K562 (cell line): ENCODE measurements at regions not wholly inside any gene's neighbourhood (a gene's known extent, or its start where the extent isn't known, plus 50 kb on each side); places are given as distances from the start of the nearest gene placed in this dataset.

Experiments used
- ATAC-seq: fragments of 200-7000 bp; cut with Tn5 transposase; 3 replicates; pipeline ENCODE4 v1.9.1; 2020; ENCODE audit warnings: moderate library complexity
- BruUV-seq: library from RNA; stranded (reverse); fragments of 400-500 nt; replicated peaks from 2 replicates; lab custom pipeline; 2021; lab: Mats Ljungman, UMichigan
- CTCF ChIA-PET: fragments of 300-600 bp; formaldehyde crosslinking; extraction: SDS; loops from one replicate; lab custom pipeline; 2021; ENCODE audit warnings: low intra/inter-chr PET ratio; lab: Yijun Ruan, JAX
- POLR2A ChIA-PET: fragments of 300-600, 350-650 bp; sonication (Branson Sonifier 250); formaldehyde crosslinking; extraction: SDS; loops from one replicate; lab custom pipeline; 2021; ENCODE audit warnings: antibody characterized with exemption, inconsistent platforms; lab: Yijun Ruan, JAX
- DNase-seq, 4 experiments: peaks; one replicate each; pipeline versions ENCODE4 v3.0.0 to v3.0.0-alpha.2; 2011 to 2018; ENCODE audit warnings: low spot score in 3 of 4, mixed read lengths in 3 of 4; ENCODE audit errors: extremely low read depth in 1 of 4
- FAIRE-seq: peaks from 2 replicates; lab custom pipeline; 2011; peaks lifted over from hg19 to GRCh38; lab: Jason Lieb, UNC
- H2AFZ ChIP-seq: 2 replicates; pipeline ENCODE4 v1.6.0; 2011; ENCODE audit warnings: low read depth, low read length, control low read depth, inconsistent platforms
- H3K27ac ChIP-seq: fragments of 200-600 bp; 3 replicates; pipeline ENCODE4 v1.8.0; 2011; ENCODE audit warnings: low read depth, mild to moderate bottlenecking, control low read depth, inconsistent platforms, low read length, moderate library complexity, mixed read lengths; ENCODE audit errors: extremely low read depth
- H3K27me3 ChIP-seq, 2 experiments: fragments of 300-600 bp in 1 of 2; 2 replicates in 1 of 2; 3 replicates in 1 of 2; pipeline versions ENCODE4 v1.6.0 to v1.8.0; 2011; ENCODE audit warnings: inconsistent platforms in 2 of 2, low read length in 2 of 2, mild to moderate bottlenecking in 1 of 2, mixed read lengths in 1 of 2, moderate library complexity in 1 of 2; ENCODE audit not compliant: control insufficient read depth in 2 of 2, insufficient read depth in 2 of 2
- H3K36me3 ChIP-seq: fragments of 300-600 bp; 3 replicates; pipeline ENCODE4 v1.8.0; 2011; ENCODE audit warnings: mild to moderate bottlenecking, low read length, inconsistent platforms; ENCODE audit not compliant: control insufficient read depth, insufficient read depth
- H3K4me1 ChIP-seq, 2 experiments: fragments of 200-600 bp in 1 of 2; replicated peaks in 1 of 2; 2 replicates in 1 of 2; 3 replicates in 1 of 2; pipeline versions ENCODE4 v1.5.1 to v1.8.0; 2011; ENCODE audit warnings: inconsistent platforms in 2 of 2, low read length in 2 of 2, mild to moderate bottlenecking in 1 of 2, mixed read lengths in 1 of 2, moderate library complexity in 1 of 2; ENCODE audit not compliant: control insufficient read depth in 2 of 2, insufficient read depth in 2 of 2
- H3K4me2 ChIP-seq: 2 replicates; pipeline ENCODE4 v1.6.1; 2011; ENCODE audit warnings: low read length, control low read depth, inconsistent platforms, mixed read lengths; ENCODE audit not compliant: insufficient read depth
- H3K4me3 ChIP-seq: fragments of 200-600 bp; sonication (generic), shearing (Covaris generic); 2 replicates; pipeline ENCODE4 v1.5.1; 2016; ENCODE audit warnings: control low read depth, inconsistent platforms
- H3K79me2 ChIP-seq: fragments of 200-600 bp; 3 replicates; pipeline ENCODE4 v1.8.0; 2011; ENCODE audit warnings: low read length, inconsistent platforms; ENCODE audit not compliant: control insufficient read depth, insufficient read depth
- H3K9ac ChIP-seq, 2 experiments: 2 replicates each; pipeline versions ENCODE4 v1.6.0 to v1.6.1; 2011; ENCODE audit warnings: low read depth in 2 of 2, low read length in 2 of 2, control low read depth in 1 of 2, inconsistent platforms in 1 of 2, mild to moderate bottlenecking in 1 of 2, mixed read lengths in 1 of 2; ENCODE audit not compliant: insufficient read depth in 1 of 2
- H3K9me1 ChIP-seq: one replicate; pipeline ENCODE4 v1.6.0; 2011; ENCODE audit warnings: inconsistent platforms, mild to moderate bottlenecking, low read length, moderate library complexity; ENCODE audit not compliant: control insufficient read depth, insufficient read depth
- H3K9me3 ChIP-seq: replicated peaks from 2 replicates; pipeline ENCODE4 v1.5.1; 2011; ENCODE audit warnings: low read depth, low read length, inconsistent platforms; ENCODE audit not compliant: control insufficient read depth, insufficient read depth
- H4K20me1 ChIP-seq: replicated peaks from 2 replicates; pipeline ENCODE4 v1.6.1; 2011; ENCODE audit warnings: low read length, inconsistent platforms, mixed read lengths; ENCODE audit not compliant: control insufficient read depth, insufficient read depth
- CHD1 ChIP-seq: fragments of 200-600 bp; sonication (generic); IDR thresholded peaks from one replicate; pipeline ENCODE4 v1.6.1; 2012; ENCODE audit warnings: mild to moderate bottlenecking, moderate library complexity, low read length, inconsistent platforms
- GTF2F1 ChIP-seq: IDR thresholded peaks from 2 replicates; pipeline ENCODE4 v1.6.1; 2011; ENCODE audit warnings: low read depth, low read length, improper control_type of control experiment
- IFI16 ChIP-seq: fragments of 250-450 bp; sonication (Bioruptor Pico); IDR thresholded peaks from 2 replicates; pipeline ENCODE4 v2.1.2; 2022; ENCODE audit warnings: mild to moderate bottlenecking, inconsistent platforms
- KDM1A ChIP-seq, 2 experiments: fragments of 450-650 bp; IDR thresholded peaks; 2 replicates each; pipeline ENCODE4 v1.6.1; 2016; ENCODE audit warnings: mild to moderate bottlenecking in 2 of 2
- KLF13 ChIP-seq: fragments of 450-650 bp; IDR thresholded peaks from 2 replicates; pipeline ENCODE4 v1.6.1; 2016; ENCODE audit warnings: missing genetic modification characterization, low read depth, mild to moderate bottlenecking, missing compliant biosample characterization, moderate library complexity, borderline replicate concordance
- PHF20 ChIP-seq: fragments of 450-650 bp; IDR thresholded peaks from 2 replicates; pipeline ENCODE4 v1.6.1; 2018; ENCODE audit not compliant: partially characterized antibody
- POLR2G ChIP-seq: fragments of 200-400 bp; formaldehyde crosslinking; IDR thresholded peaks from 2 replicates; pipeline ENCODE4 v1.6.1; 2017; ENCODE audit warnings: low read depth, mild to moderate bottlenecking, antibody characterized with exemption, low read length, moderate library complexity
- PTBP1 ChIP-seq: fragments of 200-400 bp; formaldehyde crosslinking; IDR thresholded peaks from 2 replicates; pipeline ENCODE4 v1.6.1; 2017; ENCODE audit warnings: low read depth, low read length
- RNF2 ChIP-seq: sonication (generic); IDR thresholded peaks from 2 replicates; pipeline ENCODE4 v1.6.1; 2016
- ZBTB34 ChIP-seq: fragments of 250-450 bp; sonication (Bioruptor Pico); IDR thresholded peaks from 2 replicates; pipeline ENCODE4 v1.8.0; 2021; ENCODE audit warnings: mild to moderate bottlenecking, moderate library complexity
- WGBS: fragments of 100-300 bp; shearing (Covaris generic); methylation state at CpG from one replicate; pipeline ENCODE4 v1.1.6; 2016; ENCODE audit warnings: low coverage, mixed read lengths; ENCODE audit not compliant: insufficient coverage; ENCODE audit errors: missing lambda C conversion rate; 5-methylcytosine and 5-hydroxymethylcytosine counted together
- in situ Hi-C: fragments of 300-500 bp; cut with MboI; formaldehyde crosslinking; loops from 4 replicates; pipeline ENCODE4 v1.15.0; 2018; ENCODE audit warnings: inconsistent platforms, mixed read lengths
- intact Hi-C: fragments of 100-400 bp; cut with micrococcal nuclease; formaldehyde crosslinking; loops from 2 replicates; pipeline ENCODE4 v1.14.2; 2022

DNA sequence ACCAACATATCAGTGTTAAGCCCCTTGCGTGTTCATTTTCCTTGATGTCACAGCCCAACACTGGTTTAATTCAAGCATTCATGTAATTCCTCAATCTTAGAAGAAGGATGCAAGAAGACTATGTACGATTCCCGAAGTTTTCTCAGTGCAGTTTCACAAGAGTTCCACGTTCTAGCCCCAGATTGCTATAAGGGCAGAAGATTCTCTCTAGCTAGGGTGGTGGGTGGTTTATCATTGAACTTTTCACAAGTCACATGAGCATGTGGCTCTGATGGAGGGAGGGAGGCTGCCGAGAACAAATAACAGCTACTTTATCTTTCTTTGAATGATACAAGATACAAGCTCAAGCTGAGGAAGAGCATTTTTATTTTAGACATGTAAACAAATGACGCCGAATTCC, 71.9 kb upstream of the NHSL1 start:
- Histone ChIP-seq H2AFZ (no peak overlapping the region), H3K36me3 (no peaks in the 10 kb centered on the region), H4K20me1 (no peaks in the 10 kb centered on the region), H3K9me1 (no peaks in the 10 kb centered on the region), H3K9ac (no peak overlapping the region), H3K4me1 (no peaks in the 10 kb centered on the region), H3K79me2 (no peaks in the 10 kb centered on the region), H3K9me3 (no peaks in the 10 kb centered on the region), H3K27me3 (peaks cover 28 to 40% of the 10 kb centered on the region in 2 experiments; a peak in 4 of 5 replicates), H3K4me3 (no peak overlapping the region), H3K4me2 (no peak overlapping the region), H3K27ac (no peak overlapping the region)
- FAIRE-seq, result no peak
- no peak for DNase-seq
- in situ Hi-C loops, result no loop called here
- ChIA-PET POLR2A (interaction anchor here (0.7 kb wide), 1 partner anchor 1643 kb away, joined by 3 read pairs; no protein-coding TSS in a partner anchor), CTCF (no interaction called here)
- ATAC-seq, result no peak
- no peak for TF ChIP-seq PHF20
- no peak for TF ChIP-seq RNF2
- no peak for TF ChIP-seq KDM1A (IDR thresholded peaks at IDR 0.05)
- no peak for TF ChIP-seq CHD1
- TF ChIP-seq POLR2G, result no peak
- BruUV-seq, result no TSS peak
- intact Hi-C loops, result no loop called here
- under 1% methylated on average over 7 of the region's 7 CpGs for WGBS

GRCh38 chr6:138571585-138572166, 72.4 kb upstream of the NHSL1 start:
- in situ Hi-C loops (no loop called here), intact Hi-C loops (no loop called here)
- POLR2A ChIA-PET, result no interaction called here
- no TSS peak for BruUV-seq
- Histone ChIP-seq H3K9me1 (no peaks in the 10 kb centered on the region), H3K4me3 (no peak overlapping the region), H3K9me3 (no peaks in the 10 kb centered on the region), H3K27ac (no peak overlapping the region), H3K4me1 (no peaks in the 10 kb centered on the region), H3K79me2 (no peaks in the 10 kb centered on the region), H3K36me3 (no peaks in the 10 kb centered on the region), H3K9ac (no peak overlapping the region), H4K20me1 (no peaks in the 10 kb centered on the region), H3K4me2 (no peak overlapping the region), H2AFZ (no peak overlapping the region), H3K27me3 (peaks cover 33 to 45% of the 10 kb centered on the region in 2 experiments; a peak in 4 of 5 replicates)
- FAIRE-seq, result no peak
- 2% methylated on average over 15 of the region's 15 CpGs for WGBS
- CTCF ChIA-PET, result no interaction called here
- TF ChIP-seq IFI16 (CRISPR knock-in tag) (no peak), GTF2F1 (no peak), ZBTB34 (no peak), PTBP1 (no peak), KLF13 (tag) (no peak)
- ATAC-seq, result no peak
- DNase-seq, result no peak
